HTR-8/SVneo (cell line): ENCODE measurements at regions not wholly inside any gene's neighbourhood (a gene's known extent, or its start where the extent isn't known, plus 50 kb on each side); places are given as distances from the start of the nearest gene placed in this dataset.

Source experiments
- DNase-seq: peaks from one replicate; pipeline ENCODE4 v3.0.0; 2011; ENCODE audit warnings: low spot score, mixed read lengths; ENCODE audit not compliant: insufficient read length
- FAIRE-seq: peaks from 2 replicates; lab custom pipeline; 2011; peaks lifted over from hg19 to GRCh38; lab: Jason Lieb, UNC

DNA sequence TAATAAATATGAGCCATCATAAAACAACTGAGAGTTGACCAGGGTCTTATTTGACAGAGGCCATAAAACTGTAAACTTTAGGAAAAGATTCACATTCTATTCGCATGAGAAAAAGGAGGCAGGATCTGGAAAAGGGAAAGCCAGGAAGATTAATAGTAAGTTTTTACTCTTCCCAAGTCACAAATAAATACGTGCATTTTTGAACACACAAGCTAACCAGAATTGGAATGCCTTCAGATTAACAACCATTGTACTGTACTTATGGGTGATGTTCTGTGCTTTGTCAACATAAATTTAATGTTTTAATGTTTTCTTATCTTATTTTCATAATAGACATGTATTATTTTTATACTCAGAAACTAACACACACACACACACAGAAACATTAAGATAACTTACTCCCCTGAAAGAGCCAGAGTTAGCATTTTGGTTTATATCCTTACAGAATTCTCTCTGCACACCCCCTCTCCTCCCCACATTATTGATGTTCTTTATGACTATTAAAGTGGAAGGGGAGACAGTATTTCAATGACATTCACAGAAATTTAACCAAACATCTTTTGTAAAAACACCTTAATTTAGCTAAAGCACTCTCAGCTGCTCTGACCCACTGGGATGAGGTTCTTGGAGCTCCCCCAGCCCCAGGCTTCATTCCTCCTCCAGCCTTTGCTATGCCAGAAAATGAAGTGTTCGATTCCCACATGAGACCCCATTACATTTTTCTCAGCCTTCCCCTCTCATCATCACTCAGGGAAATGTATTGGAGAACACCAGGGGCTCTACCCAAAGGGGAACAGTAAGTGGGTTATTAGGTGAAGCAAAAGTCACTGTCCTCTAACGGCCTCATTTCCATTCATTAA, 155.5 kb downstream of the ESM1 start:
- FAIRE-seq = no peak
- no peak for DNase-seq

DNA sequence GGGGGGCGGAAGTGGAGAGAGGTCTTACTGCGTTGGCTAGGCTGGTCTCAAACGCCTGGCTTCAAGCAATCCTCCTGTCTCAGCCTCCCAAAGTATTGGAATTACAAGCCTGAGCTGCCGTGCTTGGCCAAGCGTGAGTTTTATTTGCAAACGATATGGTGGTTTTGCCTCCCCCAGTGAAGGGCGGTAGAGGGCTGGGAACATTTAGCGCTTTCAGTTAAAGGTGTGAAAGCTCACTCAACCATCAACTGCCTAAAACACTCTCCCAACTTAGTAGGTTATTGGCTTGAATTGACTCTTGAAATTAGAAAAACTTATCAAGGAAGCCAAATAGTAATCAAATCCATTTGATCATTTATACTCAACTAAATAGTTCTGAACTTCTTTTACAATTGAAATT, 156.3 kb downstream of the ESM1 start:
- DNase-seq (no peak), FAIRE-seq (no peak)

DNA sequence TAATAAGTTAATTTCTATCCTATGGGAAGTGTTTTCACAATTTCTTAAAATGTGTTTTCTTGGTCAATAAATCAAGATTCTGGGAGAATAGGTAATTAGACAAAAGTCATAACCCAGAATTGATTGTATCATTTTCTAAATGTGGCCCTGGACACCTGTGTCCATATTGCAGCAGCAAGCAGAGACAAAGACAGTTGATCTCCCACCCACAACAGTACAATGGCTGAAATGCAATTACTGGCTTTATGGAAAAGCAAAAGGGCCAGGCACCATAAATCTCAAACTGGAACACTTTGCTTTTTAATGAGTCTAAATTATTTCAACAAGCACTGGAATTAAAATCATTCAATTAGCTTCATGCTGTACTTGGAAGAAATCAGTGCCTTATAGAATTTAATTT, 157.2 kb downstream of the ESM1 start:
- no peak for FAIRE-seq
- DNase-seq = no peak

DNA sequence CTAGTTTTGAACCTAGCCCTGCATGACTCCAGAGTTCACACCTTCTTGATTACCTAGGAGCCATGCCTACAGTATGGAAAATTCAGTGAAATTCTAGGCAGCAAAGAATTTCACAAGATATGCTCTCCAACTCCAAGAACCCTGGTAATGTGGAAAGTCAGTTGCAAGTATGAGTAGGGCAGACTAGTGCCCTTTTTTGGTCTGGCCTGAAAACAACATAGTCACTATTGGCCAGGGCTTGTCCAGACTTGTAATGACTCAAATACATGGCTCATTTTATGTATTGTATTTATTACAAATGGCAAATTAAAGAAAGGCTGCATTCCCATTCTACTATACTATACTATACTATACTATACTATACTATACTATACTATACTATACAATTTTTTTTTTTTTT, 160.4 kb downstream of the ESM1 start:
- FAIRE-seq = no peak

GRCh38 chr5:54823006-54823405, 162.4 kb downstream of the ESM1 start:
- no peak for FAIRE-seq

More for the DNA sequence above, 160.4 kb downstream of the ESM1 start:
- DNase-seq = no peak

GRCh38 chr5:54822324-54822687, 163.1 kb downstream of the ESM1 start:
- DNase-seq = no peak
- FAIRE-seq = no peak

More at GRCh38 chr5:54823006-54823405, 162.4 kb downstream of the ESM1 start:
- DNase-seq = no peak

- peak; percentile 66 for FAIRE-seq
Observed at GRCh38 chr5:54821445-54822323, 163.7 kb downstream of the ESM1 start.

DNA sequence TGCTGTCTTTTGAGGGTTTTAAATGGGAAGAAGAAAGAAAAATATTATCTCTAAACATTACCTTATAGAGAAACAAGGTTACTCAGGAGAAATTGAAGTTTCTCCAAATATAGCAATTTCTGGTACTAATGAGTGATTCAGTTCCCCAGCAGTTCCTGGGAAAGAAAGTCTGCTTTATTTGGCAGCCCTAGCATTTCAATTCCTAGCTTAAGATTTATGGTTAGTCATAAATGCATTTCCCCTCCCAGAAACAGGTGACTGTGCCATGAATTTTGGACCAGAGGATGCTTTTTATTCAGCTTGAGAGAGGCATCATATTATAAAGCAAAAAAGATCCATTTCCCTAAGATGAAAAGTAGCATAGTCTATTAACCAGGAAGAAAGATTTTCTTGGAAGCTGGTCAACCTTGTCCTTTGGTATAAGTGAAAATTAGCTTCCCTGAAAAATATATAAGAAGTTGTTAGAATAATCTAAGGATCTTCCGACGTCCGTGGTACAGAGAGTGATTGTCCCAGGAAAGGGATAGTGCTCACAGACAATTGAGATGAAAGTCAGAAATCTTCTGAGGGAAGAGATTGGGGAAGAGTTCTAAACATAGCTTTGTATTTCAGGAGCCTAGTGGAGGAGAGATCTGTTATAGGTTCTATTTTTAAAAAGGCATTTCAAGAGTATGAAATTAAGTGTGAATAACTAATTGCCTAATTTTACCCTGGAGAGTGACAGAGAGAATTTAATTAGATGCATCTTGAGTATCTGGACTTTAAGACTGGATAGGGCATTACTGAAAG, 164.9 kb downstream of the ESM1 start:
- DNase-seq (no peak), FAIRE-seq (no peak)

More at GRCh38 chr5:54821445-54822323, 163.7 kb downstream of the ESM1 start:
- no peak for DNase-seq

DNA sequence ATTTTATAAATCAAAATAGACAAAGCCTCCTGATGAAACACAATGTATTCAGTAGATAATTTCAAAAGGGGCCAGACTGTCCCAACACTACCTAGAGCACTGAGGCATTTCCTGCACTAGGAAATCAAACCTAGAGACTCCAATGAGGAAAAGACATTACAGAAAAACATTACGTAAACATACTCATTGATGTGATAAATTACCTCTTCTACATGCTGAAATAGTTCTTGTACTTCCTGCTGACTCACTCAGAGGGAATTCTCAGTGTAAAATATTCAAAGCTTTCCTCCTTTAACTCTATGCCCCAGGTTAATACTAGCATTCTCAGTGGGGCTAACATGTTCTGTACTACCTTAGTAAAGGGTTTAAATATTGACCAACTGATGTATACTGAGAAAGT, 178.0 kb downstream of the ESM1 start:
- FAIRE-seq (peak; percentile 80), DNase-seq (peak; percentile 83)

DNA sequence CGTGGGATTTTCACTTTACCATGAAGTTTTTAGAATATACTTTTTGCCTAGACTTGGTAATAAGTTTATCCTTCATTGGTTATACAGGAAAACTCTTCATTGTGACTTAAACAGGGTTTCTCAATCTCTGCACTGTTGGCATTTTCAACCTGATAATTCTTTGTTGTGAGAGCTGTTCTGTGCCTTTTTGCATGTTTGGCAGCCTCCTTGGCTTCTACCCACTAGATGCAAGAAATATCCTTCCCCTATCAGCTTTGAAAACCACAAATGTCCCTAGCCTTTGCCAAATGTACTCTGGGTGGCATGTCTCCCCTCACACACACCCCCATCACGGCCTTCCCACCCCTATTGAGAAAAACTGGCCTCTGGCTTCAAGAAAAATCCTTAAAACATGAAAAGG, 180.9 kb downstream of the ESM1 start:
- FAIRE-seq (no peak), DNase-seq (no peak)

DNA sequence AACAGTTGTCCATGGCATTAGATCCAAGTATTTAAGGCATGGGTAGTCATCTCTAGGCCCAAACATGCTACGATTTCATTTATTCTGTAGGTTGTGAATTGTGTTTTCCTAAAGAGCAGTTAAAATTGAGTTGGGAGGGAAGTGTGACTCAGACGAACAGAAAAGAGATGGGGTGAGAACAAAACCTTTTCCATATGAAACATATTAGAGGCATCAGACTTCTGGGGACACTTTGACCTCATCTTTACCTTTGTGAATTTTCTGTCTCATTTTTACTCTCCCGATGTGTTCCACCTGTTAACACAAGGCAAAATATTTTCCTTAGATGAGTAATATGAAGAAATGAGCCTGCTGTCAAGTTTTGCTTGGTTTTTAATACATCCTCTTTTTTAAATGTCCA, 181.3 kb downstream of the ESM1 start:
- FAIRE-seq = no peak
- no peak for DNase-seq

DNA sequence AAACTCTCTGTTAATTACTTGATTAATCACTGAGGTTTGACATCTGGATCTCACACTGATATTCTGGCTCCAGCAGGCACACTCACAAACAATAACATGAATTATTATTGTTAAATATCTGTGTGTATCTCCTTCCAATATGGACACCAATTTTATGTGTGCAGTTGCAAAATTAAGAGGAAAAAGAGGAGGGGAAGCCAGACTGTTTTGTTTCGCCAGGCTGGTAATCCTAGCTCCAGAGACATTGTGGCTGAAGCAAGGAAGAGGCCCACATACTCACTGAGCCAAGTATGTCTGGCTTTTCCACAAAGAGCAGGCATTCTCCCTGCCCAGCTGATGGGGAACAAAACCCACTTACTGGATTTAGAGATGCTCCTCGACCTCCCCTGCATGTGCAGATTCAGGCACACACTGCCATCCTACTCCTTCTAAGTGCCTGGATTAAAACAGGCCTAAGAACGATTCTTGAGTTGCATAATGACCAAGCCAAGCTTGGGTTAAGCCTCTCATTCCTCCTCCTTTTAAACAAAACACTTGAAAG, 181.9 kb downstream of the ESM1 start:
- FAIRE-seq (no peak), DNase-seq (no peak)

DNA sequence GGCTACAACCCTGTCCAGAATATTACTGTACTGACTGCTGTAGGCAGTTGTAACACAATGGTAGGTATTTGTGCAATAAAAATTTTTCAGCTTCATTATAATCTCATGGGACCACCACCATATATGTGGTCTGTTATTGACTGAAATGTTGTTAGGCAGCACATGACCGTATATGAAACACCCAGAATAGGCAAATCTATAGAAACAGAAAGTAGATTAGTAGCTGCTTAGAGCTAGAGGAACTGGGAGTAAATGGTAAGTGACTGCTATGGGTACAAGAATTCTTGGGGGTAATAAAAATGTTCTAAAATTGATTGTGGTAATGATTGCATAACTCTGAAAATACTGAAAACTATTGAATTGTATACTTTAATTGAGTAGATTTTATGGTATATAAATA, 185.7 kb downstream of the ESM1 start:
- FAIRE-seq = no peak
- DNase-seq = no peak

DNA sequence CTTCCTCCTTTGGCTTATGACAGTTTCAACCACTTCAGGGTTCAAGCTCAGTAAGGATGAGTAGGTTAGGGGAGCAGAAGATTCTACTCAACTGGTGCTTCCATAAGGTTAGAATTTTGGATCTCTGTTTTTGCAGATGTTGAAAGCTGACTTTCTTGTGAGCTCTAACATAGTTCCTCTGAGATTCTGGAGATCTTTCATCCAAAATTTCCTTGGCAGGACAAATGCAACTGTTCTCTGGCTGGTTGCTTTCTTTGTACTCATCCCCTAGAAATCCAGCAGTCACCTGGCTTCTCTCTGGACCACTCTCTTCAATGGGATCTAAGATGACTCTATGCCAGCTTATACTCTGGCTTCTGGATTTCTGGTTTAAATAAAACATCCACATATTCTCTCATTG, 189.6 kb downstream of the ESM1 start:
- no peak for FAIRE-seq

DNA sequence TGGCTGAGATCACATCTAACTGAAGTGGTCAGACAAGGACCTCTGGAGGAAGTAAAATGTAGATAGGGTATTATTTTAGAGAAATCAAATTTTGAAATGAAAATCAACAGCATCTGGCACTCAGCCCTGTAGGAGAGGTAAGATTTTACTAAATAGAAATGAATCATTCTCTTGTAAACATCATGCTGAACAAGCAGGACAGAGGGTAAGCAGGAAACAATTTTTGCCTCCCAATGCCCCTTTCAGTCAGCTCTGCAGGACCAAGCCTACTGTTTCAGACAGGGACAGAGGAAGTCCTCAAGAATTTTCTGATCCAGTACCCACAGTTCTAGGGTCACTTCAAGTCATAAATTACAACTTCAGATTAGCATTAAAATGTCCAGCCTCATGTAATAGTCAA, 190.1 kb downstream of the ESM1 start:
- DNase-seq (no peak), FAIRE-seq (no peak)

More for the DNA sequence above, 189.6 kb downstream of the ESM1 start:
- DNase-seq = no peak

GRCh38 chr5:54794135-54794975, 191.0 kb downstream of the ESM1 start:
- no peak for DNase-seq
- FAIRE-seq = no peak

GRCh38 chr5:54793468-54794134, 191.8 kb downstream of the ESM1 start:
- FAIRE-seq (no peak), DNase-seq (no peak)

DNA sequence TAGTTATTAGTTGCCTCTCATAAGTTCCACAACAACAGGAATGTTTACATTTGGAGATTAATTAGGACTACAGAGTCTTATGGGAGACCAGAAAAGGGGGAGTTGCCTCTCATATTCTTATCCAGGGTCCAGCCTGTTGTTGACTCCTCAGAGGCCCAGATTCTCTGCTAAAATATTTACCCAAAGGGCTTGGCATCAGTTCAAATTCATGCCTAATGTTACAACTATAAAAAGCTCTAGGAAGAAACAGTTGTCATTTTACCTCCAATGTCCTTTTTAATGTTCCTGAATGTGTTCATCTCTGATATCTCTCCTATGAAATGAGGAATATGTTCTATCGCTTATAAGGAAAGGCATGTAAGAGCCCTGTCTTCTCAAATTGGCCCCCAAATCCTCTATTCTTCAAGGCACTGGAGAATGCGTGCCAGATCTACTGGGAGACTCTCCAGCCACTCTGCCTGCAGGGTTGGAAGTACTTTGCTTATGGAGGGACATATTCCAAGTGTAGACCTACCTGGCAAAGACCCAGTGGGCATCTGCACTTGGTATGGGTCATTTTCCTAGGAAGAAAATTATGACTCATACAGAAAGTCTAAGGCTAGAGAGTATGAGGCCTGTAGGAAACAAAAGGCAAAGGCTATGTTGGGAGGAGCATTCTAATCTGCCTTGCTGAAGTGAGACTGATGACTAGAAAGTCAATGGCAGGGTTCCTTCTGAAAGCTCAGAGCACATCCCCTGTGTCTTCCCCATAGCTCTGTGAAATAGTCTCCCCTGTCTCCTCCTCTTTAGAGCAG, 192.6 kb downstream of the ESM1 start:
- DNase-seq (no peak), FAIRE-seq (peak; percentile 13)
